Caco-2 (cell line): ENCODE measurements at regions not wholly inside any gene's neighbourhood (a gene's known extent, or its start where the extent isn't known, plus 50 kb on each side); places are given as distances from the start of the nearest gene placed in this dataset.

Experiments used
- BruUV-seq: library from RNA; stranded (reverse); fragments of 400-500 nt; replicated peaks from 2 replicates; lab custom pipeline; 2021; lab: Mats Ljungman, UMichigan
- CTCF ChIA-PET: fragments of 300-600 bp; sonication (Branson Sonifier 250); formaldehyde crosslinking; loops from one replicate; lab custom pipeline; 2022; ENCODE audit warnings: antibody characterized with exemption; lab: Charles Lee
- POLR2A ChIA-PET: fragments of 300-600 bp; sonication (Branson Sonifier 250); formaldehyde crosslinking; loops from one replicate; lab custom pipeline; 2022; ENCODE audit warnings: antibody characterized with exemption; lab: Charles Lee
- DNase-seq, 2 experiments: peaks; one replicate each; pipeline versions ENCODE4 v3.0.0 to v3.0.0-alpha.2; 2020 to 2022
- H3K27me3 ChIP-seq: replicated peaks from 2 replicates; pipeline ENCODE4 v1.6.0; 2011; ENCODE audit warnings: low read length; ENCODE audit not compliant: control insufficient read depth, insufficient read depth
- H3K36me3 ChIP-seq: 2 replicates; pipeline ENCODE4 v1.5.1; 2011; ENCODE audit warnings: low read length; ENCODE audit not compliant: control insufficient read depth, insufficient read depth
- H3K4me1 ChIP-seq: fragments of 250-450 bp; sonication (Bioruptor Pico); 2 replicates; pipeline ENCODE4 v1.5.1; 2020; ENCODE audit warnings: mild to moderate bottlenecking
- H3K4me3 ChIP-seq: 2 replicates; pipeline ENCODE4 v1.5.1; 2011; ENCODE audit warnings: low read depth, mild to moderate bottlenecking, control low read depth, low read length
- H3K9me3 ChIP-seq: fragments of 250-450 bp; sonication (Bioruptor Pico); 2 replicates; pipeline ENCODE4 v1.5.1; 2020; ENCODE audit warnings: mild to moderate bottlenecking, moderate library complexity
- H3K27ac Mint-ChIP-seq: one replicate; pipeline ENCODE4 v1.8.0; 2022; ENCODE audit warnings: mixed read lengths; ENCODE audit not compliant: unreplicated experiment
- H3K27me3 Mint-ChIP-seq: one replicate; pipeline ENCODE4 v1.8.0; 2022; ENCODE audit warnings: mixed read lengths; ENCODE audit not compliant: insufficient read depth, unreplicated experiment
- H3K36me3 Mint-ChIP-seq: one replicate; pipeline ENCODE4 v1.8.0; 2022; ENCODE audit warnings: mild to moderate bottlenecking, mixed read lengths; ENCODE audit not compliant: insufficient read depth, unreplicated experiment
- H3K4me1 Mint-ChIP-seq: one replicate; pipeline ENCODE4 v1.8.0; 2022; ENCODE audit warnings: low read depth, mixed read lengths; ENCODE audit not compliant: unreplicated experiment
- H3K4me3 Mint-ChIP-seq: one replicate; pipeline ENCODE4 v1.8.0; 2022; ENCODE audit warnings: mild to moderate bottlenecking, moderate library complexity, mixed read lengths; ENCODE audit not compliant: unreplicated experiment
- H3K9me3 Mint-ChIP-seq: one replicate; pipeline ENCODE4 v1.8.0; 2022; ENCODE audit warnings: mixed read lengths; ENCODE audit not compliant: unreplicated experiment
- CTCF ChIP-seq, 2 experiments: fragments of 200-600 bp in 1 of 2; IDR thresholded peaks; 1 replicate in 1 of 2; 2 replicates in 1 of 2; pipeline versions ENCODE4 v1.5.1 to v1.8.0; 2011 to 2022; ENCODE audit warnings: antibody characterized with exemption in 1 of 2, control low read depth in 1 of 2, inconsistent platforms in 1 of 2, low read depth in 1 of 2, low read length in 1 of 2, mild to moderate bottlenecking in 1 of 2, moderate library complexity in 1 of 2; ENCODE audit not compliant: insufficient read depth in 1 of 2, severe bottlenecking in 1 of 2, unreplicated experiment in 1 of 2
- intact Hi-C: fragments of 100-400 bp; cut with micrococcal nuclease; formaldehyde crosslinking; loops from one replicate; pipeline ENCODE4 v1.10.0; 2022; ENCODE audit not compliant: unreplicated experiment

DNA sequence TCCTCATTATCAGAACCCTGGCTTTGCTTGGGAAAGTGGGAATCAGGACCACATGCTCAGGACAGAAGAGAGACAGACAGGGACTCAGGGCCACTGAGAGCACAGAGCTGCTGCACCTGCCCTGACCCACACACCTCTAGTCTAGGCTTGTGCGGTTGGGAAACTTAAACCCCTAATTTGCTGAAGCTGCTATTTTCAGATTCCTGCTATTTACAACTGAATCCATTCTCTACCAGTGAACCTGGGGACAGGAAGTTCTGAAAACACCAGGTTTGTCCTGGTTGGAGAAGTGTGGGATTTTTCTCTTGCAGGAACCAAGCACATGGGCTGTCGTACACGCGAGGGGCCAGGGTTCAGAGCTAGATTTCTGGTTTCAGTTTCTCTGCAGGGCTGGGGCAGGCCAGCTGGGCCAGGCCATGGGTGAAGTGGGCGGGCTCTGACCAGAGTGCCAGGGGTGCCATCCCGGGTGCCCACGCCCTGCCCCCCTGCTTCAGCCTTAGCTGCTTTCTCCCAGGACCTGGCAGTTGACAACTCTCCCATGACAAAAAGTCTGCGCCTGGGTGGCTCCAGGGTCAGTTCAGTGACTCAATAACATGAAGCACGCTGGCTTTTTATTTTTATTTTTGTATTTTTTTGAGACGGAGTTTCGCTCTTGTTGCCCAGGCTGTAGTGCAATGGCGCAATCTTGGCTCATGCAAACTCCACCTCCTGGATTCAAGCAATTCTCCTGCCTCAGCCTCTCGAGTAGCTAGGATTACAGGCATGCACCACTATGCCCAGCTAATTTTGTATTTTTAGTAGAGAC, 51.3 kb upstream of the SLC1A4 start:
- BruUV-seq: no TSS peak
- Mint-ChIP-seq H3K36me3 (no peaks in the 10 kb centered on the region), H3K4me3 (no peak overlapping the region), H3K27ac (no peak overlapping the region), H3K4me1 (no peaks in the 10 kb centered on the region), H3K27me3 (no peaks in the 10 kb centered on the region), H3K9me3 (no peaks in the 10 kb centered on the region)
- ChIA-PET CTCF (interaction anchor here (0.6 kb wide), 1 partner anchor 51 kb away, joined by 3 read pairs; no protein-coding TSS in a partner anchor), POLR2A (no interaction called here)
- H3K27me3 ChIP-seq: no peaks in the 10 kb centered on the region
- DNase-seq: no peak
- H3K4me3 ChIP-seq: no peak overlapping the region
- H3K4me1 ChIP-seq: no peaks in the 10 kb centered on the region
- intact Hi-C loops: no loop called here
- no peak for TF ChIP-seq CTCF (IDR thresholded peaks at IDR 0.05; ENCODE audit: insufficient read depth in 1 of 2, low read depth in 1 of 2, low read length in 1 of 2, severe bottlenecking in 1 of 2, unreplicated experiment in 1 of 2)
- no peaks in the 10 kb centered on the region for H3K9me3 ChIP-seq
- no peaks in the 10 kb centered on the region for H3K36me3 ChIP-seq

DNA sequence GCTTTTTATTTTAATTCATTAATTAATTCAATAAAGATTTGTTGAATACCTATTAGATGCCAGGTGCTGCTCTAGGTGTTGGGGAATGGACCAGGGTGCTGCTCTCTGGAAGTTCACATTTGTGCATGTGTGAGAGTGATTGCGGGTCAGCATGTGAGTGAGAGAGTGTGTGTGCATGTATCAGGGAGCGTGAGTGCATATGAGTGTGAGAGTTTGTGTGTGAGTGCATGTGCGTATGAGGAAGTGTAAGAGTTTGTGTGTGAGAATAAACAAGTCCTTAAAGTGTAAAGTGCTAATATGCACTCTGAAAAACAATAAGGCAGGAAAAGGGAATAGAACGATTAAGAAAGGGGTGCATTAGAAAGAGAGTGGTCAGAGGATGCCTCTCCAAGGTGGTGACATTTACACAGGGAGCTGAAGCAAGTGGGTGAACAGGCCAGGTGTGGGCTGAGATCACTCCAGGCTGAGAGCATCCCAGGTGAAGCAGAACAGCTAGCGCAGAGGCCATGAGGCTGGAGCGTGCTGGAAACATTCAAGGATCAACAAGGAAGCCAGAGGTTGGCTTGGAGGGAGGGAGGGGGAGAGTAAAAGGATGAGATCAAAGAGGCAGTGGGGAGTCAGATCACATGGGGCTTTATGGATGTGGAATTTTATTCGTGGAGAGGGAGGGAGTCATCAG, 50.5 kb upstream of the SLC1A4 start:
- H3K36me3 Mint-ChIP-seq: no peaks in the 10 kb centered on the region
- no peaks in the 10 kb centered on the region for H3K27me3 Mint-ChIP-seq
- H3K4me3 ChIP-seq: no peak overlapping the region
- H3K9me3 ChIP-seq: no peaks in the 10 kb centered on the region
- no peak for DNase-seq
- CTCF ChIA-PET: no interaction called here
- H3K36me3 ChIP-seq: no peaks in the 10 kb centered on the region
- POLR2A ChIA-PET: interaction anchor here (0.6 kb wide), 1 partner anchor 50 kb away, joined by 5 read pairs; no protein-coding TSS in a partner anchor
- no peaks in the 10 kb centered on the region for H3K27me3 ChIP-seq
- no peak for TF ChIP-seq CTCF (IDR thresholded peaks at IDR 0.05; ENCODE audit: insufficient read depth in 1 of 2, low read depth in 1 of 2, low read length in 1 of 2, severe bottlenecking in 1 of 2, unreplicated experiment in 1 of 2)
- H3K4me1 Mint-ChIP-seq: no peaks in the 10 kb centered on the region
- H3K4me3 Mint-ChIP-seq: no peak overlapping the region
- no TSS peak for BruUV-seq
- intact Hi-C loops: no loop called here
- H3K27ac Mint-ChIP-seq: no peak overlapping the region
- H3K9me3 Mint-ChIP-seq: no peaks in the 10 kb centered on the region
- 0 out of 2 replicates have a peak, but pooled peaks cover under 1% of the 10 kb centered on the region for H3K4me1 ChIP-seq

GRCh38 chr2:64939332-64939917, 49.8 kb upstream of the SLC1A4 start:
- no peak for TF ChIP-seq CTCF (IDR thresholded peaks at IDR 0.05; ENCODE audit: insufficient read depth in 1 of 2, low read depth in 1 of 2, low read length in 1 of 2, severe bottlenecking in 1 of 2, unreplicated experiment in 1 of 2)
- POLR2A ChIA-PET: interaction anchor here (0.6 kb wide), 1 partner anchor 49 kb away, joined by 5 read pairs; no protein-coding TSS in a partner anchor
- H3K4me3 Mint-ChIP-seq: no peak overlapping the region
- peaks cover 5% of the 10 kb centered on the region for H3K4me1 Mint-ChIP-seq
- H3K27ac Mint-ChIP-seq: no peak overlapping the region
- H3K27me3 ChIP-seq: no peaks in the 10 kb centered on the region
- H3K27me3 Mint-ChIP-seq: no peaks in the 10 kb centered on the region
- H3K36me3 ChIP-seq: no peaks in the 10 kb centered on the region
- no peak overlapping the region for H3K4me3 ChIP-seq
- no TSS peak for BruUV-seq
- no peaks in the 10 kb centered on the region for H3K9me3 ChIP-seq
- no peaks in the 10 kb centered on the region for H3K9me3 Mint-ChIP-seq
- intact Hi-C loops: no loop called here
- no peaks in the 10 kb centered on the region for H3K36me3 Mint-ChIP-seq
- CTCF ChIA-PET: no interaction called here
- no peak for DNase-seq
- H3K4me1 ChIP-seq: peaks cover 7% of the 10 kb centered on the region; the same call in 1 of the 2 replicates
